ENCODE measurements at regions not wholly inside any gene's neighbourhood (a gene's known extent, or its start where the extent isn't known, plus 50 kb on each side); places are given as distances from the start of the nearest gene placed in this dataset.

DNA sequence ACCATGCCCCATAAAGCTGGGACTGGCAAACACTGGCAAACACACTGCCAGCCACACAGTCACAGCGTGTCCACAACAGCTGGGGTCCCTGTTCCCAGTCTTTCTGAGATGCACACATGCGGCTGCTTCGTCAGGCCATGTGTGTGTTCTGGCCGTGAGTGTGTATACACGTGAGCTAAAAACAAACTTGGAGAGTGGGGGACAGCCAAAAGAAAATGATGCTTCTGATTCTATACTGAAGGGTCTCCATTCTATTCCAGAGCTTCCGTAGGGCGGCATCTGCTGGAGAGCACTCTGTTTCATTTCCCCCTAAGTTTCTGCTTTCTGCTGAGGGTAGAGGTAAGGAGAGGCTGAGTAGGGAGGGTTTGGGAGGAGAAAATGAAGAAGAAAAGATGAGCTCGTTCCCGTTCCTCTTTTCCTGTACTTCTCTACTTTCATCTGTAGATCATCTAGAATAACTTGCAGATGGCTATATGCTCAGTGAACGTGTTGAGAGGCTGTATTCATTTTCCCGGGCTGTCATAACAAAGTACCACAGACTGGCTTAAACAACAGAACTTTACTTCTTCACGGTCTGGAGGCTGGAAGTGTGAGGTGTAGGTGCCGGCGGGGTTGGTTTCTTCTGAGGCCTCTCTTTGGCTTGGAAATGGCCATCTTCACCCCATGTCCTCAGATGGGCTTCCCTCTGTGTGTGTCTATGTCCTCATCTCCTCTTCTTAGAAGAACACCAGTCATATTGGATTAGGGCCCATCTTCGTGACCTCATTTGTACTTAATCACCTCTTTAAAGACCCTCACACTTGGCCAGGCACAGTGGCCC, 151.6 kb downstream of the TOMM20 start:
- DNase-seq (ENCODE audit: low read depth in 2 of 3, low spot score in 2 of 3) = no peak

DNA sequence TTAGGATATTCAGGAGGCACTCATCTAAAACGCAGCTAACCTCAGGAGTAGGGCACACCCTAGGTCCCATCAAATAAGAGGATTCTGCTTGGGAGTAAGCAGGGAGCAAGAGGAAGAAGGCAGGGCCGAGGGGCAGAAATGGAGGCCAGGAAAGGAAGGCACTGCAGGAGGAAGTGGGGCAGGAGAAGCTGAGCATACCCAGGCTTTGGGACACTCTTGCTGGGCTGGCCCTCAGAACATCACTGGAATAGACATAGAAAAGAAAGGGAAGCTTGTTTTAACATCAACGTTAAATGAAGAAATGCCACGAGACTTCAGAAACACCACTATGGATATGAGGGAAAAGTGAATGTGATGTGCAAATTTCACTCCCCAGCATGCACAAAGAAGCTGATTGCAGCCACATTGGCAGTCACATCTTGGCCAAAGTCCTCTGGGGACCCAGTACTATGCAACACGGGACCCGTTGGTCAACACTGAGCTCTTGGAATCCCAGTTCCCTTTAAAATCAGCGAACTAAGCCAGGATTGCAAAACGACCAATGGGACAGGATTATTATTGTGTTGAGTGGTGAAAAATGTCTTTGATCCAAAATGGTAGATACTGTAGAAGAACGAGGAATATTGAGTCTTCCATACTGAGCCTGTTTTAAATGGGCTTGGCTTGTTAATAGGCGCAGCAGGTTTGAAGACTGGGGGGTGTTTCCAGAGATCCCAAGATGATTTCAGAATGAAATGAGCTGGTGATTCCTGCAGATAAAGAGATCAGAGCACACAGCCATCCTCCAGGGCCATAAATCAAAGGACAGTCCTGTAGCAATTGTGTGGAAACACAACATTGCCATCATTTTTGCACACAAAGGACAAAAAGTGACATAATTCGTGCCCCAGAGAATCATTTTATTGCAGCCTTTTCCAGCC, 152.4 kb downstream of the TOMM20 start:
- no peak for DNase-seq (ENCODE audit: low read depth in 2 of 3, low spot score in 2 of 3)

DNA sequence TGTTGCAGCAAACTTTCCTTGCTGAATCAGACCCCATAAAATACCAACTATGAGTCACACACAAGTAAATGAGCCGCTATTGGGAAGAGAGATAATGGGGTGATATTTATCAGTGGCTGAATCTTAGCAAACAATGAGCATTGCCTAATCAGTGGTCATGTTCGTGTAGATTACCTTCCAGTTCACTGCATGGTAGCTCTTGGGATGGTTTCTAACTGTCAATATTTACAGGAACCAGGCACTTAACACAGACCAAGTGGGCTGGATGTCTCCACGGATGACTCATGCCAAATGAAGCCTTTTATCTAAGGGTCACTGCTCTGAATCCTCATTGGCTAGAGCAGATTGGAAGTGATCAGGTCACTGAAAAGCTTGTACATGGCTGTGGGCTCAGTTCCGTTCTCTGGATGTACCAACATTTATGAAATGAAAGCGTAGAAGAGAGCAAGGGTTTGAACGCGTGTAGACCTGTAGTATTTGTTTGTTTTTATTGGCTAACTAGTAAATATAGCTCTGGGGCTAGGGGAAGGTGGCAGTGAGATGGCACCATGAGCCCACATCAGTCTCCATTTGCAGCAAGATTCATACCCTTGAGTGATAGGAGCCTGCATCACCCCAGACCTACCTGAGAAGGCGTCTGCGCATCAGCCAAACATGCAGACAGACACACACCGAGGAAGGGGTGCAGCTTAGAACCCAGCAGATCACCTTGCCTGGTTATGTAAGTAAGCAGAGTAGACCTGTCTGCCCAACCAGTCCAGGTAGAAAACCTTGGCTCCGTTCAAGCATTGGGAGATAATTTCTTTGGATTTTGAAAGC, 153.3 kb downstream of the TOMM20 start:
- DNase-seq (ENCODE audit: low read depth in 2 of 3, low spot score in 2 of 3) = peak in 1 of 3 donors; percentile 45

DNA sequence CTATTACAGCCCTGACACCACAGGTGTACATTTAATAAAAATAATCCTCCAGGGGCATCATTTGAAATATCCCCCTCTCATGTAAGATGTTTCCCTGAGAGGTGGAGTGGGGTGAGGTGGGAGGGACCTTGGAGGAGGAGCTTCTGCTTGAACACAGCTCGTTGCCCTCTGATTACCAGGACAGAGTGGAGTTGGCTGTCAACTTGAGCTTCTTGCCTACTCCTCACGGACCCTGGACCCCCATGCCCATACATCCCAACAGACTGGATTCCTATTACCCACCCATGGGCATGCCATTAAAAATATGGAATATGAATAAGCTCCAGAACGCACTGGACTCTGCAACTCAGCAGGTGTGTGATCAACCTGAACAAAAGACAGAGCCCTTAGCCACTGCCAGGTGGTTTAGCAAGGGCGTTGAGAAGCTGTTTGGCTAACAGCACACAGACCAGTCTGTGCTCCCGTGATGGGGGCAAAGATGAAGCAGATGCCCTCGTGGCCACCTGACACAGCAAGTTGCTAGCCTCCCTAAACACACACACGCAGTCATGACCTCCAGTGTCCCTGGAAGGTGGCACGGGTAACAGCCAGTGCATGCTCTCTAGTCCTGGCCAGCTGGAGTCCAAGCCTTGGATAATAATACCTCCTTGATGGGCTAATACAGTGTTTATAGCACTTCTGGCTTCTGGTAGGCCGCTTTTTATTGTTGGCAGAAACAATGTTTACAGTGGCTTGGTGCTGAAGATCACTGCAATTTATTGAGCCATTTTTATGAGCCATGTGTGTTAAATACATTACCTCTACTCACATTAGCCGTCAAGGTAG, 155.0 kb downstream of the TOMM20 start:
- DNase-seq (ENCODE audit: low read depth in 2 of 3, low spot score in 2 of 3) = no peak

DNA sequence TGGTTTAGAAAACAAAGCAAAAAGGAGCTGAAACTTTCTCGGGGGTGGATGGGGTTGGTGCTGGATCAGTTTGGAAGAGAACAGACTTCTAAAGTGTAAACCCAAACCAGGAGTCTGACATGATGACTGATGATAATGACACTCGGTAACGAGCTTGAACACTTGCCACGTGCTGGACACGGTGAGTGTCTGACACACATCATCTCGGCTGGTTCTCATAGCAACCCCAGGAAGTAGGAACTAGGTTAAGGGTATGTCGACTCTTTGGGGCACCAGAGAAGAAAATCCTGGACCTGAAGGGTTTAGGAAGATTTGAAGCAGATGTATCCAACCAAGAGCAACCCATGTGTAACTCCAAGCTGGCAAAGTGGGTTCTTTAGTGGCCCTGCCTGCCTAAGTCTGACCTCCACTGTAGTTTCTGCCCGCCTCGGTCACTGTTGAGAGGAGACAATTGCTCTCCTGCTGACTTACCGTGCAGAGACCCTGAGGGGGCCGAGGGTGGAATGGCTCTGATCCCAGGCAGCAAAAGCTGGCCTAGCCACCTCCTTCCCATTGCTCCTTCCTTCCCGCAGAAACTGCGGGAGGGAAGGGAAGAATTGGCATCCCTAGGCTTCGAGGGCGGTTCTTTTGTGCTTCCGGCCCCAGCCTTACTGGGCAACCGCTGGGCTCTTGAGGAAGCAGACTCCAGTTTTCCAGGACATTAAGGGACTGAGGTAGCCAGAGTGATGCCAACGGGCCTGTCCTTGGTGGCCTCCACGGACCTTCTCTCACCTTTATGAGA, 156.0 kb downstream of the TOMM20 start:
- no peak for DNase-seq (ENCODE audit: low read depth in 2 of 3, low spot score in 2 of 3)

DNA sequence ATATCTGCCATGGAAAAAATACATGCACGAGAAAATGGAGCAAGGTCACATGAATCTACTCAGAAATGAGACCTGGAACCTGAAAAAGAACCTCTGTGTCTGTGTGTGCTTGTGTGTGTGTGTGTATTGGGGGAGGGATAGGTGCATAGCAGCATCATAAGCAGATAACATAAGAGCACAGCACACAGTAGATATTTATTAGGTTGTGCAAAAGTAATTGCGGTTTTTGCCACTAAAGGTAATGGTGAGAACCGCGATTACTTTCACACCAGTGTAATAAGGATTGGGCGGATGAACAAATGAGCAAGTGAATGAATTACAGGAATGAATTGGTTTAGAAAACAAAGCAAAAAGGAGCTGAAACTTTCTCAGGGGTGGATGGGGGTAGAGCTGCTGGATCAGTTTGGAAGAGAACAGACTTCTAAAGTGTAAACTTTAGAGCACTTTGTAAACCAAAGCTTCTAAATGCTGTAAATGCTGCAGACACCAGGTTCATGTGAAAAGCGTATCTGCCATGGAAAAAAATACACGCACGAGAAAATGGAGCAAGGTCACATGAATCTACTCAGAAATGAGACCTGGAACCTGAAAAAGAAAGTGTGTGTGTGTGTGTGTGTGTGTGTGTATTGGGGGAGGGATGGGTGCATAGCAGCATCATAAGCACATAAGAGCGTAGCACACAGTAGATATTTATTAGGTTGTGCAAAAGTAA, 156.9 kb downstream of the TOMM20 start:
- no peak for DNase-seq (ENCODE audit: low read depth in 2 of 3, low spot score in 2 of 3)

DNA sequence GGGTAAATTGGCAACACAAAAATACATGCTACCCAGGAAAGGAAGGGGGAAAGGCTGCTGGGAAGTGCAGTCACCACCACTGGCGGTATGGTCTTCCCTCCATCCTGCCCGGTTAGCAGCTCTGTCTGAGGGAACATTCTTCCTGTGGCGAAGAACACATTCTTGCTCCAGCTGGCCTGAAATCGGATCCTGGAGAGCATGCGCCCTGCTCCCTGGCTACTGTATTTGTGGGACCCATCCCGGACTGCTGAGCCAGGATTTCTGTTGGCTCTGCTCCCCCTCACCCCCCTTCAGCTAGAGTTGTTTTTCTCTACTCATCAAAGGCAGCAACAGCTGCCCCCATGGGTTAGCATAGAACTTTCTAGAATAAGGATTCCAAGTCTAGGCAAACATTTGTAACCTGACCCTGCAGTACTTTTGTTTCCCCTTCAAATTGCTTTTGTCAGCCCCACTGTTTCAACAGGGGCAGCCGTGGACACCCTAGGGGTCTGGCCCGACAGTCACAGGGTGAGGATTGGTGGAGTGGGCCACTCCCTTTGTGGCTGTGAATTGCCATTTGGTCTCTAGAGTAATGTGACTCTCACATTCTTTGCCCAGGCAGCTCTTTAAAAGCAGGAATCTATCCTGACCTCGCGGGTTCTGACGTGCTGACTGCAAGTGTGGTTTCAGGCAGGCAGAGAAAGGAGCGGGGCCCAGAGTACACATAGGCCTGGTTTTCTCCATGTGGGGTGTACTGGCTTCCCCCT, 157.7 kb downstream of the TOMM20 start:
- DNase-seq (ENCODE audit: low read depth in 2 of 3, low spot score in 2 of 3) = peak in 1 of 3 donors; percentile 35

DNA sequence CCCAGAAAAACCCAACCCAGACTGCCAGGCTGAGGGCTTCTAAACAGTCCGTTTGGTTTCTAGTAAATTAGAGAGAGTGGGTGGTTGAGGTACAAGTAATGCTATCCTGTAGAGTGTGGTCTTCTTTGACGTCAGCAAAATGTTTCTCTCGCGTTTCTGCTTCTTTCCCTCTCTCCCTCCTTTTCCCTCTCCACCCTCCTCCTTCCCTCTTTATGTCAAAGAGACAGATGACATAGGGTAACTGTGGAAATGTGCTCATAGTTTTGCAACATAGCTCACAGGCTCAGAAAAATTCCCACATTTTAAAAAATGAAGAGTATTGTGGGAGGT, 158.3 kb downstream of the TOMM20 start:
- no peak for DNase-seq (ENCODE audit: low read depth in 2 of 3, low spot score in 2 of 3)

DNA sequence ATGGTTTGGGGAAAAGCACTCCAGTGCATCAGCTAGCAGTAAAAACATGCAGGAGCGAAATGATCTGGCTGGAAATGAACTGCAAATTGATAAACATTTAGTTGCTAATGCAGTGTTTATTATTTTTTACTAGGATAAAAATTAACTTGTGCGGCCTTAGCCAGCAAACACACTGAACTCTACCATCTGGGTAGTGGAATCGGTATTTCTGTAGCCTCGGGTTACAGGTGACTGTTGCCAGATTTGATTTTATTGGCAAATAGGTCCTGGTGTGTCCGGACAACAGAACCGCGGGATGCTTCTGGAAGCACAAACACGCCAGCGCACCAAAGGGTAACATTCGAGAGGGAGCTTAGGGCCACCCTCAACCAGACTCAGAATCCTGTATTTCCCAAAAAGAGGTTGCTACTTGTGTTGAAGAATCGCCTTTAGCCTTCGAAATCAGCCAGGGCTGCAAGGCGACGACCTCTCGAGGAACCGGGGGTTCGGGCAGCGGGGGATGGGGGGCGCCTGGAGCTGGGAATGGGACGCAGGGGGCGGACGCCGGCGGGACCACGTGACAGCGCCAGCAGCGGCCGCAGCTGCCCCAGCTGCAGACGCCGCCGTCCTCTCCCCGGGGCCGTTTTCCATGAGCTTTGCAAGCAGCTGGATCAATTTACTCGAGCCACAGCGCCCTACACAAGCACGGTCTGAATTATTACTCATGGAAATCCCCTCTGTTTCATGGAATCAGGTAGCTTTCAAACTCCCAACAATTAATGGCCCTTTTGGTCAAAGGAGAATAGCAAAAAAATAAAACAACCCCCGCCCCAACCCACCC, 158.8 kb downstream of the TOMM20 start:
- peak in 1 of 3 donors; percentile 31 for DNase-seq (ENCODE audit: low read depth in 2 of 3, low spot score in 2 of 3)

DNA sequence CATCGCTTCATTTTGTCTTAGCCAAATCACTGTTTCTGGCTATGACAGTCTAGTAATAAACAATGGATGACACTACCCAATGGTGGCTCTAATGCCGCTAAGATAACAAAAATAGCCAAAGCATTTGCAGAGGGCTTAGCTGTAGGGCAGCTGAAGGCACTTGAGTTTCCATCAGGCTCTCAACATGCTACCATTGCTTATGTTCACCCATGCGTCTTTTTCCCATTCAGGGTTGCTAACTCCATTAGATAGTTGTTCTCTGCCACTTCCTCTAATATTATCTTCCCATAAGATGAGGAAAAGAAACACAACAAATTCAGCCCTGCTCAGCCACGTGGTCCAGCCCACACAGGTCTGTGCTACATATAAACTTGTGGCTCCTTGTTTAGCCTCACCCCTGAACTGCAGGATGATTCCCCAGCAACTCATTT, 159.6 kb downstream of the TOMM20 start:
- DNase-seq (ENCODE audit: low read depth in 2 of 3, low spot score in 2 of 3) = no peak

DNA sequence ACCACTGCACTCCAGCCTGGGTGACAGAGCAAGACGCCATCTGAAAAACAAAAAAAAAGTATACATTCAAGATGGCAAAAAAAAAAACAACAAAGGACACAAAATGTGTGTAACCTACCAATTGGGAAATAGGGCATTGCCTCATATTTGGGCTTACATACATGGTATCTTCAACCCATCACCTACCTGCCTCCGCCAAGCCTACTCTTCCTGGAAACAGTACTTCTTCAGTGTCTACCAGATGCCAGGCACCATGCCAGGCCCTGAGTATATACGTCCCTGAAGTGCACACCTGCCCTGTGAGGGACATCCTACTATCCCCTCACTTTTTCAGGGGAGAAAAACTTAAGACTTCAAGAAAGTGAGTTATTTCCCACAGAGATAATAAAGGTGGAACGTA, 160.2 kb downstream of the TOMM20 start:
- DNase-seq (ENCODE audit: low read depth in 2 of 3, low spot score in 2 of 3) = no peak

DNA sequence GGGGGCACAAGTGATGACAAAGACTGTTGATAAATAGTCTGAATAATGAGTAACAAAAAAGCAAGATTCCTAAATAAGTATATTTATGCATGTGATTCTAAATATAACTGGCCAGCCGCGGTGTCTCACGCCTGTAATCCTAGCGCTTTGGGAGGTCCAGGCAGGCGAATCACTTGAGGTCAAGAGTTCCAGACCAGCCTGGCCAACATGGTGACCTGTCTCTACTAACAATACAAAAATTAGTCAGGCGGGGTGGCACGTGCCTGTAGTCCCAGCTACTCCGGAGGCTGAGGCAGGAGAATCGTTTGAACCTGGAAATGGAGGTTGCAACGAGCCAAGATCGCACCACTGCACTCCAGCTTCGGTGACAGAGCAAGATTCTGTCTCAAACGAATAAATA, 161.5 kb downstream of the TOMM20 start:
- no peak for DNase-seq (ENCODE audit: low read depth in 2 of 3, low spot score in 2 of 3)

DNA sequence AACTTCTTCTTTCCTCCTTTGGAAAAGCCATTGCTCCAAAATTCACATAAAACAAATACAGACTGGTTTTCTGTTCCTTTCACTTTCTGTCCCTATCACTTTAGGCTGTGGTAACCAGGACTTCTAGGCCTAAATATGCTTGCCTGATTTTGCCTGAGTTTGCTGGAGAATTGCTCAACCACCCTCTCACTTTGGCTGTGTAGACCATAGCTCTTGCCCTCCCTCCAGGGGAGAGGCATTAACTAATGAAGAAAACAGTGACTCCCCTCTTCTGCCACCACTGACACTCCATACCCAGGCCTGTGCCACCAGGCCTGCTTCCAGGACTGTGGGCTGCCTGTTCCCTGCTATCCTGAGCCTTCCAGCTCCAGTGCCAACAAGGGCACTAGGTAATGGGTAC, 163.5 kb downstream of the TOMM20 start:
- no peak for DNase-seq (ENCODE audit: low read depth in 2 of 3, low spot score in 2 of 3)

DNA sequence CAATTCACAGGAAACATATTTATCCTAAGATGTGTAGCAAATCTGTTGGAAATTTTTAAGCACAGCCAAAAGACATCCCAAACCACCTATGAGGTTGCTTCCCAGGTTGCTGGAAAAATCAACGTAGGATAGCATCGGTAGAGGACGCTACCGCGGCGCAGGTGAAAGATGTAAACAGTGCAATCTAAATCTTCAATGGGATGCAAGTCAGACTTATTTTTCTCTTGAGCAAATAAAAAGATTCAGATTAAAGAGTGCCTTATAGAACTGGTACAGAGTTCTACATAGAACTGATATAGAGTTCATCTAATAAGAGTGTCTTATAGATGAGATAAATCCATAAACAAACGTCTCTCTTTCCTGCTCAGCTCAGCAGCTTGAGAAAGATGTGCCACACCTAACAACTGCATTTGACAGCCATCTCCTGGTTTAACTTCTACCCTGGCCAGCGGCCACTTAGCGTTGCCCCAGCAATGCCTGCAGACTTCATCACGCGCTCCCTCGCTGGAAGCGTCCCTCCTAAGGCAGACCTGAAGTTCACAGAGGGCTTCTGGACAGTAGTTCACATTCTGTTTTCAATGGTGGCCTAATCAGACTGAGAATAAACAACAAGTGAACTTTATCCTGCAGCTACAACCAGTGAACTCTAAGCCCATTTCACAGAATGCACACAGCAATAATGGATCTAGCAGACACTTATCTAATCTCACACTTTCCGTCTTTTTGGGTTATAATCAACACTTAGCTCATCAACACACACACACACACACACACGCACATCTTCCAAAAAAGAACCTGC, 164.5 kb downstream of the TOMM20 start:
- DNase-seq (ENCODE audit: low read depth in 2 of 3, low spot score in 2 of 3) = no peak

DNA sequence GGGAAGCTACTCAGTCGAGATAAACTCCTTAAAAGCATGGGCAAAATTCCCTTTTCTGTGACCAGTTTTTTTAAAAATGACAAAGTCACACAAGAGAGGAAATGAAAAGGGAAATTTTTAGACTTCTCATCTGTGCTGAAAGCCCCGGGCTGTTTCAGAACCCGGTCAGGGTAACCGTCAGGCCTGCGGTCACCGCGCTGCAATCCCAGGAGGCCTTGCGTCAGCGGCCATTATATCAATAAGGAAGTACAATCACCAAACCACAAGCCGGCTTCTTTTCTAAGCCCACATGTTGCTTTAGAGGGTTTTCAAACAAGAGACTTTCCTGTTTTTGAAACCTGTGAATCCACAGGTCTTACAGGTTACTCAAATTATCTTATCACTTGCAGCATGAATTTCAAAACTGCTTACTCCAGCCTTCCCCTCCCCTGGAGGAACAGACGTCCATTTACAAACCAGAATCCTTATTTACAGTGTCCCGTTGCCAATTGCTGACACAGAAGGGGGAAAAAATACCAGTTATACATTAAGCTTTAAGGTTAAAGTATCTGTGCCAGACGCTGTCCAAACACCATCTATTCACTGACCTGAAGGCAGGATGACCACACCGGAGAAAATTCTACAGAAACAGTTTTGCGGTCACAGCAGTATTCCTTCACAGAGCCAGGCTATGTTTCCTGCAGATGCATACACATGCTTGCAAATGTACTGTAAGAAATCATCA, 165.3 kb downstream of the TOMM20 start:
- DNase-seq (ENCODE audit: low read depth in 2 of 3, low spot score in 2 of 3) = peak; percentile 77 to 98 (median 97)
